AG04449 (cell line): ENCODE measurements at regions not wholly inside any gene's neighbourhood (a gene's known extent, or its start where the extent isn't known, plus 50 kb on each side); places are given as distances from the start of the nearest gene placed in this dataset.

Experiments used
- CTCF ChIA-PET: fragments of 350-600 bp; formaldehyde crosslinking; extraction: SDS; loops from one replicate; lab custom pipeline; 2021; ENCODE audit warnings: antibody characterized with exemption; lab: Yijun Ruan, JAX
- POLR2A ChIA-PET: fragments of 400-600, 350-600 bp; formaldehyde crosslinking; extraction: SDS; loops from one replicate; lab custom pipeline; 2020; ENCODE audit warnings: antibody characterized with exemption, inconsistent platforms; lab: Yijun Ruan, JAX
- DNase-seq: peaks from one replicate; pipeline ENCODE4 v3.0.0-alpha.2; 2010; ENCODE audit warnings: low read depth, low spot score
- H3K4me3 ChIP-seq: 2 replicates; pipeline ENCODE4 v1.5.1; 2011; ENCODE audit warnings: low read depth, mild to moderate bottlenecking, control low read depth, low read length
- TF ChIP-seq, protein P1 (sequence below): IDR thresholded peaks from one replicate; pipeline ENCODE4 v1.5.1; 2011; ENCODE audit warnings: mild to moderate bottlenecking, moderate library complexity, low read length, control low read depth, inconsistent platforms; ENCODE audit not compliant: insufficient read depth; ENCODE audit errors: missing control alignments

DNA sequence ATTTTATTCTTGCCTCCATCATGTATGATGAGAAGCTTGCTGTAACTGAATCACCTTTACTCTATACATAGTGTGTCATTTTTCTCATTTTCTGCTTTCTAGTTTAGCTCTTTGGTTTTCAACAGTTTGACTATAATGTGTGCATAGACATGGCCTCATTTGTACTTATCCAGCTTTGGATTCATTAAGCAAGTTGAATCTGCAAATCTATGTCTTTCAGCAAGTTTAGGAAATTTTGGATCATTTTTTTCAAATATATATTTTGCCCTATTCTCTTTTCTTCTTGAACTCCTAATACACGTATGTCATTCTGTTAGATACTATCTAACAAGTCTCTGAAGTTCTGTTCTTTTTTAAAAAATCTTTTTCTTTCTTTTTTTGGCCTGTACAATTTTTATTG lies 57.8 kb downstream of the PRLHR start:
- DNase-seq = no peak
- ChIA-PET CTCF (no interaction called here), POLR2A (no interaction called here)
- TF ChIP-seq, protein P1, sequence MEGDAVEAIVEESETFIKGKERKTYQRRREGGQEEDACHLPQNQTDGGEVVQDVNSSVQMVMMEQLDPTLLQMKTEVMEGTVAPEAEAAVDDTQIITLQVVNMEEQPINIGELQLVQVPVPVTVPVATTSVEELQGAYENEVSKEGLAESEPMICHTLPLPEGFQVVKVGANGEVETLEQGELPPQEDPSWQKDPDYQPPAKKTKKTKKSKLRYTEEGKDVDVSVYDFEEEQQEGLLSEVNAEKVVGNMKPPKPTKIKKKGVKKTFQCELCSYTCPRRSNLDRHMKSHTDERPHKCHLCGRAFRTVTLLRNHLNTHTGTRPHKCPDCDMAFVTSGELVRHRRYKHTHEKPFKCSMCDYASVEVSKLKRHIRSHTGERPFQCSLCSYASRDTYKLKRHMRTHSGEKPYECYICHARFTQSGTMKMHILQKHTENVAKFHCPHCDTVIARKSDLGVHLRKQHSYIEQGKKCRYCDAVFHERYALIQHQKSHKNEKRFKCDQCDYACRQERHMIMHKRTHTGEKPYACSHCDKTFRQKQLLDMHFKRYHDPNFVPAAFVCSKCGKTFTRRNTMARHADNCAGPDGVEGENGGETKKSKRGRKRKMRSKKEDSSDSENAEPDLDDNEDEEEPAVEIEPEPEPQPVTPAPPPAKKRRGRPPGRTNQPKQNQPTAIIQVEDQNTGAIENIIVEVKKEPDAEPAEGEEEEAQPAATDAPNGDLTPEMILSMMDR = no peak
- H3K4me3 ChIP-seq = no peak overlapping the region

DNA sequence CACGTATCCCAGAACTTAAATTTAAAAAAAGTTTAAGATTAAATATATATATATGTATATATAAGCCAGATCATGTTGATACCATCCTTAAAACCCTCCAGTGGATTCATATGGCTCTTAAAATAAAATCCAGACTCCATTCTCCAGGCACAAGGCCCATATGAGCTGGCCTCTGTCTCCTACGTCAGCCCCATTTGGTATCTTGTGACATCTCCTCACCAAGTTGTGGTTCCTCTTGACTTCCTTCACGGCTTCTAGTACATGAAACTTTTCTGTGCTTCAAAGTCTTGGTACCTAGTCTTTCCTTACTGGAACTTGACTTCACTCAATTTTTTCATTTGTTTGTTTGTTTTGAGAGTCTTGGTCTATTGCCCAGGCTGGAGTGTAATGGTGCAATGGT lies 61.3 kb downstream of the PRLHR start:
- CTCF ChIA-PET = no interaction called here
- no peak for DNase-seq
- H3K4me3 ChIP-seq = no peak overlapping the region
- POLR2A ChIA-PET = no interaction called here
- TF ChIP-seq, protein P1 = no peak

DNA sequence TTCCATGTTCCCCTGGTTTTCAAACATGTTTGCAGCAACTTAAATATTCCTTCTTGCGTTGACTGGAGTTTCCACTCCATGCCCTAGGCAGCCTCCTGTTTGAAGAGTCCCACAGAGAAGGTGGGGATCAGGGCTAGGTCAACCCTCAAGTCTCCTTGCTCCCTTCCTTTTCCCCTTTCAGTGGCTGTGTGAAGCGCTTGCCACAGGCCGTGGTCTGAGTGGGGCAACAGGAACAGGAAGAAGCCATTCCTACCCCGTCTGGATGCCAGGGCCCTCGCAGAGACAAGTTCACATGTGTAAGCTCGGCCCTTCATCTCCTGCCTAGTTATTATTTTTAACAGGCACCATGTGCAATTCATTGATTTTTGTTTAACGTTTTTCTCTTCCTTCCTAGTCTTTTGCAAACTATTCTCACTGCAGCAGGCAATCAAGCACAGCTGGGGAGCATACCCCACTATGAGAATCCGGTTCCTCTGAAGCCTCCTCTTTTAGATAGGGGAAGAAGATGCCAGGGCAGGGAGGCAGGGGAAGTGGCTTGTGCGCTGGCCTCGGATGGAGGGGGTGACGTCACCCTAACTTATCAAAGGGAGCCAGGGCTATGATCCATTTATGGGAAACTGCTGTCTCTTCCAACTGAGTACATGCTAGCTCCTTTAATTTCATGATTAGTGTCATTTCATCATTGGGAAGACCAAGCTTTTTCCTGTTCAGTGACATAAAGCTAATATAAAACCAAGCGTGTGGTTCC lies 64.2 kb downstream of the PRLHR start:
- CTCF ChIA-PET = no interaction called here

DNA sequence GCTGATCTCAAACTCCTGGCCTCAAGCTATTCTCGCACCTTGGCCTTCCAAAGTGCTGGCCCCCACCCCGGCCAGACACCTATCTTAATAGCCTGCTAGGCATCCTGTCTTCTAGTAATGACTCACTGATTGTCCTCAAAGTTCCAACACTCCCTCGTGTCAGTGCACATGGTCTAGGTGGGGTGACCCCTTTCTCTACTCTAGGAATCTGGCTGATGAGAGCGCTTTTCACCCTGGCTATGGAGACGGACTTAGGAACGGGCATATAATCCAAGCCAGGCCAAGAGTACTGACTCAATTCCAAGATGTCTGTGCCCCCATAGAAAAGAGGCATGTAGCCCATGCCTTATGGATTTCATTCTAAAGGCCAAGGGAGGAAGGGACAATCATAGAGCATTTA lies 67.0 kb downstream of the PRLHR start:
- no peak overlapping the region for H3K4me3 ChIP-seq
- no peak for DNase-seq
- ChIA-PET CTCF (no interaction called here), POLR2A (no interaction called here)
- TF ChIP-seq, protein P1 = no peak

More for the DNA sequence above, 64.2 kb downstream of the PRLHR start:
- H3K4me3 ChIP-seq = no peak overlapping the region
- POLR2A ChIA-PET = no interaction called here
- TF ChIP-seq, protein P1 = no peak
- DNase-seq = no peak

DNA sequence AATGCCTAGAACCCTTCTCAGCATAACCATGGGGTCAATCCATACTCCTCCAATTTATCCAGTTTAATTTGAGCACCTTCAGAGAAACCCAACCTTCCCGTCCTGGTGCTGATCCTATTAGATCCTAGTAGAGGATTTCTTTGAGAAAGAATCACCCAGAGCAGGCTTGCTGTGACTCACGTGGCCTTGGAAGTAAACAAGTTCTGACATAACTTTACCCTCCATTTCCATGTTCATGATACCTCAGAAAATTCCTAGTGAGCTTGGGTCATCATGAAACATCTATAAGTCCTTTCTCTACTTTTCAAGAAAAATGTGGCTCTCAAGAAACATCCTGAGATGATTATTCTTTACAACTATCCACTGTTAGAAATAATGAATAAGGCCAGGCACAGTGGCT lies 71.7 kb downstream of the PRLHR start:
- POLR2A ChIA-PET = no interaction called here

DNA sequence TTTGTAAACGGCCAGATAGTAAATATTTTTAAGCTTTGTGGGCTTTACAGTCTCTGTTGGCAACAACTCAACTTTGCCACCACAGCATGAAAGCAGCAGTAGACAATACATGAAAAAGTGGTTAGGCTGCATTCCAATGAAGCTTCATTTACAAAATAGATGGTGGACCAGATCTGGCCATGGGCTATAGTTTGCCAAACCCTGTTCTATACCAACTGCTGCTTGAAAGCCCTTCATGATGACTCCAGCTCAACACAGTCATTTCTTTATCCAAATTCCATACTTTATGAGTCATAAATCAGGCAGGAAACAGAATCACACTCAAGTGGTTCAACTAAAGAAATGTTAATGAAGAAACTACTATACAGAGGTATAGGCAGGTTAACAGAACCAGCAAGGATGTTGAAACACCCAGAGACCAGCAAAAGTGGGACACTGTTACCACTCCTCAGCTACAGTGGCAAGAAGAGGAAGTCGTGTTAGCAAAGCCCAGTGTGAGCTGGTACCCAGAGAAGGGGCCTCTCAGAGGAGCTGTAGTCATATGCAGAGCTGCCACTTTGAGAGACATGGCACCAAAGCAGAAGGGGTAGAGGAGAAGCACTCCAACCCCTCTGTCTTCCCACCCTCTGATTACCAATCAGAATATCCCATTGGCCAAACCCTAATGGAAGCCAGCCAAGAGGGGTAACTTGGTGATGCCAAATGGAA lies 72.5 kb downstream of the PRLHR start:
- no peak for DNase-seq

More for the DNA sequence above, 71.7 kb downstream of the PRLHR start:
- no peak overlapping the region for H3K4me3 ChIP-seq
- CTCF ChIA-PET = no interaction called here
- TF ChIP-seq, protein P1 = no peak
- DNase-seq = no peak

More for the DNA sequence above, 72.5 kb downstream of the PRLHR start:
- ChIA-PET CTCF (no interaction called here), POLR2A (no interaction called here)
- H3K4me3 ChIP-seq = no peak overlapping the region
- TF ChIP-seq, protein P1 = no peak
